CD4-positive, alpha-beta memory T cell (primary cell): ENCODE measurements at regions not wholly inside any gene's neighbourhood (a gene's known extent, or its start where the extent isn't known, plus 50 kb on each side); places are given as distances from the start of the nearest gene placed in this dataset.

ENCODE experiments used
- CTCF ChIA-PET: fragments of 350-600 bp; sonication (Branson Sonifier 250); formaldehyde crosslinking; loops from one replicate; lab custom pipeline; 2021; ENCODE audit warnings: inconsistent platforms; ENCODE audit not compliant: partially characterized antibody; lab: Charles Lee
- POLR2A ChIA-PET: fragments of 350-600 bp; sonication (Branson Sonifier 250); formaldehyde crosslinking; loops from one replicate; lab custom pipeline; 2021; ENCODE audit not compliant: partially characterized antibody; lab: Charles Lee
- DNase-seq, 5 donors: peaks; one replicate each; pipeline versions ENCODE4 v3.0.0 to v3.0.0-alpha.2; 2020 to 2022; ENCODE audit warnings: mixed read lengths in 1 of 5
- H3K27ac ChIP-seq: one replicate; pipeline ENCODE4 v1.7.0; 2013; ENCODE audit warnings: low read depth, low read length
- H3K27me3 ChIP-seq: 2 replicates; pipeline ENCODE4 v1.7.0; 2013; ENCODE audit warnings: mild to moderate bottlenecking, low read length, moderate library complexity; ENCODE audit not compliant: insufficient read depth
- H3K36me3 ChIP-seq: 2 replicates; pipeline ENCODE4 v1.7.0; 2013; ENCODE audit warnings: mild to moderate bottlenecking, low read length, moderate library complexity; ENCODE audit not compliant: insufficient read depth
- H3K4me1 ChIP-seq: 2 replicates; pipeline ENCODE4 v1.7.0; 2013; ENCODE audit warnings: mild to moderate bottlenecking, low read length, moderate library complexity; ENCODE audit not compliant: insufficient read depth
- H3K4me3 ChIP-seq, 2 donors: one replicate each; pipeline ENCODE4 v1.7.0; 2013; ENCODE audit warnings: low read length in 2 of 2, mild to moderate bottlenecking in 1 of 2
- H3K9me3 ChIP-seq, 2 donors: one replicate each; pipeline ENCODE4 v1.7.0; 2013; ENCODE audit warnings: low read length in 2 of 2, control low read depth in 1 of 2; ENCODE audit not compliant: control insufficient read depth in 1 of 2
- H3K27ac Mint-ChIP-seq, 7 donors: one replicate each; pipeline ENCODE4 v1.8.0; 2020 to 2021; ENCODE audit warnings: mixed read lengths in 7 of 7, mild to moderate bottlenecking in 6 of 7, inconsistent platforms in 3 of 7, moderate library complexity in 3 of 7
- H3K27me3 Mint-ChIP-seq, 2 donors: one replicate each; pipeline ENCODE4 v1.8.0; 2020 to 2021; ENCODE audit warnings: mixed read lengths in 2 of 2
- H3K36me3 Mint-ChIP-seq, 2 donors: one replicate each; pipeline ENCODE4 v1.8.0; 2020 to 2021; ENCODE audit warnings: mixed read lengths in 2 of 2, inconsistent platforms in 1 of 2, mild to moderate bottlenecking in 1 of 2
- H3K4me1 Mint-ChIP-seq, 4 donors: one replicate each; pipeline ENCODE4 v1.8.0; 2020 to 2021; ENCODE audit warnings: mixed read lengths in 4 of 4, mild to moderate bottlenecking in 1 of 4
- H3K4me3 Mint-ChIP-seq, 8 donors: one replicate each; pipeline ENCODE4 v1.8.0; 2020 to 2021; ENCODE audit warnings: mixed read lengths in 8 of 8, mild to moderate bottlenecking in 7 of 8, moderate library complexity in 6 of 8, inconsistent platforms in 3 of 8
- H3K9me3 Mint-ChIP-seq, 8 donors: one replicate each; pipeline ENCODE4 v1.8.0; 2020 to 2021; ENCODE audit warnings: mixed read lengths in 8 of 8, mild to moderate bottlenecking in 5 of 8, inconsistent platforms in 3 of 8, moderate library complexity in 1 of 8
- intact Hi-C: fragments of 100-400 bp; cut with micrococcal nuclease; formaldehyde crosslinking; loops from one replicate; pipeline ENCODE4 v1.15.1; 2023

- intact Hi-C loops: no loop called here
- ChIA-PET CTCF (no interaction called here), POLR2A (no interaction called here)
- H3K36me3 Mint-ChIP-seq: peaks cover 19 to 25% of the 10 kb centered on the region in 2 donors
- peaks cover under 1 to 40% (median 35%) of the 10 kb centered on the region in 8 donors for H3K9me3 Mint-ChIP-seq
- H3K4me1 Mint-ChIP-seq: peaks cover 13 to 19% (median 16%) of the 10 kb centered on the region in 4 donors
- no peak overlapping the region for H3K27ac Mint-ChIP-seq
- Histone ChIP-seq H3K4me1 (peaks cover 20% of the 10 kb centered on the region), H3K9me3 (peaks cover 0 to 7% of the 10 kb centered on the region in 2 donors), H3K27me3 (no peaks in the 10 kb centered on the region), H3K4me3 (no peak overlapping the region), H3K27ac (no peak overlapping the region), H3K36me3 (no peaks in the 10 kb centered on the region)
- H3K4me3 Mint-ChIP-seq: no peak overlapping the region
- H3K27me3 Mint-ChIP-seq: no peaks in the 10 kb centered on the region
- no peak for DNase-seq
These were observed 261.8 kb downstream of the ZEB2 start for GRCh38 chr2:144258154-144258553.

- no peak overlapping the region for H3K4me3 ChIP-seq
- no peaks in the 10 kb centered on the region for H3K36me3 ChIP-seq
- H3K9me3 ChIP-seq: peaks cover 0 to 7% of the 10 kb centered on the region in 2 donors
- intact Hi-C loops: no loop called here
- POLR2A ChIA-PET: no interaction called here
- H3K4me1 ChIP-seq: peaks cover 20% of the 10 kb centered on the region
- Mint-ChIP-seq H3K36me3 (peaks cover 24 to 35% of the 10 kb centered on the region in 2 donors), H3K27ac (peak overlapping the region in 2 of 7 donors; percentile 24 to 39), H3K27me3 (no peaks in the 10 kb centered on the region), H3K4me1 (peaks cover 13 to 19% (median 16%) of the 10 kb centered on the region in 4 donors), H3K4me3 (peak overlapping the region in 1 of 8 donors; percentile 23), H3K9me3 (peaks cover 2 to 49% (median 44%) of the 10 kb centered on the region in 8 donors)
- no peaks in the 10 kb centered on the region for H3K27me3 ChIP-seq
- DNase-seq: no peak
- no peak overlapping the region for H3K27ac ChIP-seq
- CTCF ChIA-PET: no interaction called here
These were observed 262.8 kb downstream of the ZEB2 start for GRCh38 chr2:144256996-144257707.

- Histone ChIP-seq H3K4me3 (no peak overlapping the region), H3K27me3 (no peaks in the 10 kb centered on the region), H3K9me3 (peaks cover 0 to 7% of the 10 kb centered on the region in 2 donors), H3K36me3 (no peaks in the 10 kb centered on the region), H3K27ac (no peak overlapping the region), H3K4me1 (peaks cover 12% of the 10 kb centered on the region)
- Mint-ChIP-seq H3K4me1 (peaks cover 9 to 15% (median 12%) of the 10 kb centered on the region in 4 donors), H3K27me3 (no peaks in the 10 kb centered on the region), H3K36me3 (peaks cover 24 to 39% of the 10 kb centered on the region in 2 donors), H3K27ac (peak overlapping the region in 1 of 7 donors; percentile 16), H3K9me3 (peaks cover 2 to 60% (median 44%) of the 10 kb centered on the region in 8 donors), H3K4me3 (no peak overlapping the region)
- intact Hi-C loops: no loop called here
- no peak for DNase-seq
- POLR2A ChIA-PET: no interaction called here
- CTCF ChIA-PET: no interaction called here
These were observed 265.3 kb downstream of the ZEB2 start for GRCh38 chr2:144254342-144255235.

GRCh38 chr2:144253743-144254142 lies 266.2 kb downstream of the ZEB2 start:
- no peak overlapping the region for H3K27ac Mint-ChIP-seq
- H3K4me3 ChIP-seq: no peak overlapping the region
- intact Hi-C loops: no loop called here
- DNase-seq: no peak
- H3K9me3 ChIP-seq: peaks cover 0 to 7% of the 10 kb centered on the region in 2 donors
- no peak overlapping the region for H3K4me3 Mint-ChIP-seq
- peaks cover 9 to 18% (median 13%) of the 10 kb centered on the region in 4 donors for H3K4me1 Mint-ChIP-seq
- POLR2A ChIA-PET: no interaction called here
- CTCF ChIA-PET: no interaction called here
- peaks cover 24 to 39% of the 10 kb centered on the region in 2 donors for H3K36me3 Mint-ChIP-seq
- H3K9me3 Mint-ChIP-seq: peaks cover 2 to 57% (median 41%) of the 10 kb centered on the region in 8 donors
- H3K27me3 Mint-ChIP-seq: no peaks in the 10 kb centered on the region
- no peaks in the 10 kb centered on the region for H3K27me3 ChIP-seq
- H3K4me1 ChIP-seq: peaks cover 14% of the 10 kb centered on the region
- no peaks in the 10 kb centered on the region for H3K36me3 ChIP-seq
- no peak overlapping the region for H3K27ac ChIP-seq

GRCh38 chr2:144252694-144253093 lies 267.2 kb downstream of the ZEB2 start:
- H3K9me3 ChIP-seq: peaks cover 0 to 4% of the 10 kb centered on the region in 2 donors
- Mint-ChIP-seq H3K27ac (no peak overlapping the region), H3K4me3 (no peak overlapping the region), H3K36me3 (peaks cover 23 to 35% of the 10 kb centered on the region in 2 donors), H3K27me3 (no peaks in the 10 kb centered on the region), H3K9me3 (peaks cover 2 to 47% (median 32%) of the 10 kb centered on the region in 8 donors), H3K4me1 (peaks cover 11 to 19% (median 14%) of the 10 kb centered on the region in 4 donors)
- H3K36me3 ChIP-seq: no peaks in the 10 kb centered on the region
- DNase-seq: no peak
- POLR2A ChIA-PET: no interaction called here
- CTCF ChIA-PET: no interaction called here
- H3K27ac ChIP-seq: no peak overlapping the region
- H3K4me1 ChIP-seq: peaks cover 17% of the 10 kb centered on the region
- intact Hi-C loops: no loop called here
- H3K4me3 ChIP-seq: no peak overlapping the region
- H3K27me3 ChIP-seq: no peaks in the 10 kb centered on the region

GRCh38 chr2:144249035-144249637 lies 270.8 kb downstream of the ZEB2 start:
- H3K36me3 Mint-ChIP-seq: peaks cover 10 to 21% of the 10 kb centered on the region in 2 donors
- H3K4me3 ChIP-seq: no peak overlapping the region
- intact Hi-C loops: no loop called here
- peaks cover 4 to 26% (median 14%) of the 10 kb centered on the region in 8 donors for H3K9me3 Mint-ChIP-seq
- H3K4me1 Mint-ChIP-seq: peaks cover 0 to 5% (median 3%) of the 10 kb centered on the region in 4 donors
- H3K36me3 ChIP-seq: no peaks in the 10 kb centered on the region
- ChIA-PET CTCF (no interaction called here), POLR2A (no interaction called here)
- H3K9me3 ChIP-seq: no peaks in the 10 kb centered on the region
- no peak overlapping the region for H3K4me3 Mint-ChIP-seq
- H3K27ac ChIP-seq: no peak overlapping the region
- peaks cover 5% of the 10 kb centered on the region for H3K4me1 ChIP-seq
- no peaks in the 10 kb centered on the region for H3K27me3 Mint-ChIP-seq
- DNase-seq: no peak
- no peak overlapping the region for H3K27ac Mint-ChIP-seq
- no peaks in the 10 kb centered on the region for H3K27me3 ChIP-seq
